ENCODE measurements at regions not wholly inside any gene's neighbourhood (a gene's known extent, or its start where the extent isn't known, plus 50 kb on each side); places are given as distances from the start of the nearest gene placed in this dataset.
"Not testable (repeated sequence)": the region's sequence is repeated elsewhere in the genome, so short reads cannot be mapped to it uniquely, and the experiment has no call there.

- DNase-seq (ENCODE audit: low spot score), result no peak
Measured at GRCh38 chr4:134879019-134879418, 677.4 kb upstream of the PABPC4L start.

GRCh38 chr4:134867027-134867426 lies 665.4 kb upstream of the PABPC4L start:
- DNase-seq (ENCODE audit: low spot score), result no peak

GRCh38 chr4:134865675-134866074 lies 664.1 kb upstream of the PABPC4L start:
- DNase-seq (ENCODE audit: low spot score), result no peak

GRCh38 chr4:134862116-134862515 lies 660.5 kb upstream of the PABPC4L start:
- peak; percentile 52 for DNase-seq (ENCODE audit: low spot score)

- no peak for DNase-seq (ENCODE audit: low spot score)
Measured at GRCh38 chr4:134848681-134849080, 647.1 kb upstream of the PABPC4L start.

- DNase-seq (ENCODE audit: low spot score), result not testable (repeated sequence)
Measured at GRCh38 chr4:134830741-134831140, 629.2 kb upstream of the PABPC4L start.

GRCh38 chr4:134812611-134813010 lies 611.0 kb upstream of the PABPC4L start:
- no peak for DNase-seq (ENCODE audit: low spot score)

GRCh38 chr4:134807231-134807745 lies 605.7 kb upstream of the PABPC4L start:
- no peak for DNase-seq (ENCODE audit: low spot score)

- peak; percentile 7 for DNase-seq (ENCODE audit: low spot score)
Measured at GRCh38 chr4:134798573-134798972, 597.0 kb upstream of the PABPC4L start.

GRCh38 chr4:134787315-134787714 lies 585.7 kb upstream of the PABPC4L start:
- peak; percentile 34 for DNase-seq (ENCODE audit: low spot score)

GRCh38 chr4:134780244-134780643 lies 578.7 kb upstream of the PABPC4L start:
- DNase-seq (ENCODE audit: low spot score), result no peak

- peak; percentile 22 for DNase-seq (ENCODE audit: low spot score)
Measured at GRCh38 chr4:134777606-134778005, 576.0 kb upstream of the PABPC4L start.

- no peak for DNase-seq (ENCODE audit: low spot score)
Measured at GRCh38 chr4:134773497-134774000, 572.0 kb upstream of the PABPC4L start.

GRCh38 chr4:134762053-134762452 lies 560.5 kb upstream of the PABPC4L start:
- no peak for DNase-seq (ENCODE audit: low spot score)

GRCh38 chr4:134756421-134756820 lies 554.8 kb upstream of the PABPC4L start:
- no peak for DNase-seq (ENCODE audit: low spot score)

GRCh38 chr4:134754301-134755019 lies 552.9 kb upstream of the PABPC4L start:
- DNase-seq (ENCODE audit: low spot score), result no peak

- no peak for DNase-seq (ENCODE audit: low spot score)
Measured at GRCh38 chr4:134753390-134753789, 551.8 kb upstream of the PABPC4L start.

GRCh38 chr4:134747108-134747805 lies 545.7 kb upstream of the PABPC4L start:
- no peak for DNase-seq (ENCODE audit: low spot score)

- no peak for DNase-seq (ENCODE audit: low spot score)
Measured at GRCh38 chr4:134740290-134740689, 538.7 kb upstream of the PABPC4L start.

GRCh38 chr4:134735901-134736300 lies 534.3 kb upstream of the PABPC4L start:
- DNase-seq (ENCODE audit: low spot score), result no peak

- DNase-seq (ENCODE audit: low spot score), result no peak
Measured at GRCh38 chr4:134727696-134728095, 526.1 kb upstream of the PABPC4L start.

GRCh38 chr4:134722306-134722705 lies 520.7 kb upstream of the PABPC4L start:
- DNase-seq (ENCODE audit: low spot score), result no peak

GRCh38 chr4:134720030-134720429 lies 518.4 kb upstream of the PABPC4L start:
- no peak for DNase-seq (ENCODE audit: low spot score)
